H9 (cell line): ENCODE measurements at regions not wholly inside any gene's neighbourhood (a gene's known extent, or its start where the extent isn't known, plus 50 kb on each side); places are given as distances from the start of the nearest gene placed in this dataset.

Experiments
- DNase-seq: peaks from one replicate; pipeline ENCODE4 v3.0.0-alpha.2; 2017
- H2AFZ ChIP-seq: one replicate; pipeline ENCODE4 v1.6.1; 2013; ENCODE audit warnings: mild to moderate bottlenecking, low read length, control low read depth, moderate library complexity
- H2AK5ac ChIP-seq: 2 replicates; pipeline ENCODE4 v1.6.1; 2013; ENCODE audit warnings: low read length, control low read depth, mixed read lengths; ENCODE audit not compliant: insufficient read length
- H2BK120ac ChIP-seq: one replicate; pipeline ENCODE4 v1.6.1; 2013; ENCODE audit warnings: low read depth, mild to moderate bottlenecking, low read length, control low read depth, inconsistent platforms; ENCODE audit not compliant: poor library complexity, severe bottlenecking
- H2BK12ac ChIP-seq: 2 replicates; pipeline ENCODE4 v1.6.1; 2013; ENCODE audit warnings: low read length, control low read depth, mixed read lengths, low read depth; ENCODE audit not compliant: insufficient read length
- H2BK15ac ChIP-seq: 2 replicates; pipeline ENCODE4 v1.6.1; 2013; ENCODE audit warnings: low read depth, low read length, control low read depth
- H2BK20ac ChIP-seq: one replicate; pipeline ENCODE4 v1.6.1; 2013; ENCODE audit warnings: low read depth, mild to moderate bottlenecking, low read length, control low read depth, inconsistent platforms; ENCODE audit not compliant: poor library complexity, severe bottlenecking
- H2BK5ac ChIP-seq: 2 replicates; pipeline ENCODE4 v1.6.1; 2013; ENCODE audit warnings: low read length, control low read depth, mixed read lengths; ENCODE audit not compliant: insufficient read length
- H3K14ac ChIP-seq: 2 replicates; pipeline ENCODE4 v1.6.1; 2013; ENCODE audit warnings: low read length, control low read depth; ENCODE audit not compliant: insufficient read depth
- H3K18ac ChIP-seq: 2 replicates; pipeline ENCODE4 v1.6.1; 2013; ENCODE audit warnings: low read depth, mild to moderate bottlenecking, mixed read lengths, low read length, control low read depth; ENCODE audit not compliant: insufficient read length
- H3K23ac ChIP-seq: 2 replicates; pipeline ENCODE4 v1.6.1; 2013; ENCODE audit warnings: low read length, control low read depth, mixed read lengths, low read depth; ENCODE audit not compliant: insufficient read length
- H3K23me2 ChIP-seq: 2 replicates; pipeline ENCODE4 v1.6.1; 2013; ENCODE audit warnings: low read depth, mild to moderate bottlenecking, mixed read lengths, low read length, control low read depth; ENCODE audit not compliant: insufficient read length, poor library complexity, severe bottlenecking
- H3K27ac ChIP-seq: 2 replicates; pipeline ENCODE4 v1.5.1; 2013; ENCODE audit warnings: low read length, control low read depth, mixed read lengths, low read depth; ENCODE audit not compliant: insufficient read length
- H3K27me3 ChIP-seq: 2 replicates; pipeline ENCODE4 v1.6.1; 2013; ENCODE audit warnings: low read length, control low read depth, inconsistent platforms; ENCODE audit not compliant: insufficient read depth
- H3K4ac ChIP-seq: 2 replicates; pipeline ENCODE4 v1.6.1; 2013; ENCODE audit warnings: low read depth, mild to moderate bottlenecking, control low read depth, inconsistent platforms, low read length, moderate library complexity
- H3K4me1 ChIP-seq: 2 replicates; pipeline ENCODE4 v1.6.1; 2013; ENCODE audit warnings: low read length, control low read depth, inconsistent platforms; ENCODE audit not compliant: insufficient read depth
- H3K4me2 ChIP-seq: 2 replicates; pipeline ENCODE4 v1.6.1; 2013; ENCODE audit warnings: low read length, control low read depth, mixed read lengths; ENCODE audit not compliant: insufficient read length, insufficient read depth
- H3K56ac ChIP-seq: 2 replicates; pipeline ENCODE4 v1.6.1; 2013; ENCODE audit warnings: low read depth, mild to moderate bottlenecking, mixed read lengths, low read length, control low read depth; ENCODE audit not compliant: insufficient read length
- H3K79me1 ChIP-seq: 2 replicates; pipeline ENCODE4 v1.6.1; 2013; ENCODE audit warnings: low read depth, mild to moderate bottlenecking, moderate library complexity, low read length, control low read depth, inconsistent platforms; ENCODE audit not compliant: insufficient read depth, poor library complexity, severe bottlenecking
- H3K79me2 ChIP-seq: 2 replicates; pipeline ENCODE4 v1.6.1; 2013; ENCODE audit warnings: low read length, control low read depth, inconsistent platforms; ENCODE audit not compliant: insufficient read depth
- H3K9ac ChIP-seq: 2 replicates; pipeline ENCODE4 v1.6.1; 2013; ENCODE audit warnings: low read length, control low read depth, mixed read lengths; ENCODE audit not compliant: insufficient read length; ENCODE audit errors: extremely low read depth
- H3K9me3 ChIP-seq: one replicate; pipeline ENCODE4 v1.6.1; 2013; ENCODE audit warnings: low read depth, low read length, inconsistent platforms; ENCODE audit not compliant: control insufficient read depth
- H3T11ph ChIP-seq: one replicate; pipeline ENCODE4 v1.6.1; 2013; ENCODE audit warnings: mild to moderate bottlenecking, low read length, control low read depth, inconsistent platforms
- H4K20me1 ChIP-seq: one replicate; pipeline ENCODE4 v1.6.1; 2013; ENCODE audit not compliant: control insufficient read depth, insufficient read length, insufficient read depth
- H4K5ac ChIP-seq: 2 replicates; pipeline ENCODE4 v1.6.1; 2013; ENCODE audit warnings: low read depth, mild to moderate bottlenecking, mixed read lengths, low read length, control low read depth; ENCODE audit not compliant: insufficient read length
- H4K8ac ChIP-seq: replicated peaks from 2 replicates; pipeline ENCODE4 v1.6.1; 2013; ENCODE audit warnings: low read length, control low read depth, mixed read lengths, low read depth; ENCODE audit not compliant: insufficient read length
- H4K91ac ChIP-seq: 2 replicates; pipeline ENCODE4 v1.6.1; 2013; ENCODE audit warnings: low read depth, mild to moderate bottlenecking, moderate library complexity, mixed read lengths, low read length, control low read depth; ENCODE audit not compliant: insufficient read length
- H3K27ac Mint-ChIP-seq, 3 experiments: 2 replicates in 2 of 3; 3 replicates in 1 of 3; pipeline ENCODE4 v1.8.0; 2020 to 2021; ENCODE audit warnings: mixed read lengths in 3 of 3, mild to moderate bottlenecking in 1 of 3, moderate library complexity in 1 of 3
- H3K27me3 Mint-ChIP-seq: 2 replicates; pipeline ENCODE4 v1.8.0; 2021; ENCODE audit warnings: low read depth, mild to moderate bottlenecking, moderate library complexity, mixed read lengths
- H3K36me3 Mint-ChIP-seq, 3 experiments: 2 replicates in 2 of 3; 3 replicates in 1 of 3; pipeline ENCODE4 v1.8.0; 2020 to 2021; ENCODE audit warnings: low read depth in 3 of 3, mixed read lengths in 3 of 3; ENCODE audit not compliant: insufficient read depth in 1 of 3
- H3K4me1 Mint-ChIP-seq, 2 experiments: 2 replicates each; pipeline ENCODE4 v1.8.0; 2020; ENCODE audit warnings: mixed read lengths in 2 of 2
- H3K4me3 Mint-ChIP-seq, 2 experiments: 2 replicates in 1 of 2; 3 replicates in 1 of 2; pipeline ENCODE4 v1.8.0; 2020 to 2021; ENCODE audit warnings: mild to moderate bottlenecking in 2 of 2, mixed read lengths in 2 of 2, moderate library complexity in 1 of 2
- H3K9me3 Mint-ChIP-seq, 2 experiments: 2 replicates in 1 of 2; 3 replicates in 1 of 2; pipeline ENCODE4 v1.8.0; 2020; ENCODE audit warnings: mild to moderate bottlenecking in 2 of 2, mixed read lengths in 2 of 2, moderate library complexity in 1 of 2
- WGBS: extraction: QIAGEN DNeasy Blood & Tissue Kit; methylation state at CpG from one replicate; pipeline ENCODE4 v1.1.7; 2013; ENCODE audit warnings: missing lambda C conversion rate, low lambda C conversion rate, mixed read lengths; ENCODE audit not compliant: insufficient read length; ENCODE audit errors: extremely low coverage; 5-methylcytosine and 5-hydroxymethylcytosine counted together
- TF ChIP-seq, protein P1 (sequence below): fragments of 200-600 bp; sonication (generic); conservative IDR thresholded peaks from 3 replicates; pipeline ENCODE4 v1.8.0; 2021; ENCODE audit warnings: antibody characterized with exemption, mild to moderate bottlenecking

DNA sequence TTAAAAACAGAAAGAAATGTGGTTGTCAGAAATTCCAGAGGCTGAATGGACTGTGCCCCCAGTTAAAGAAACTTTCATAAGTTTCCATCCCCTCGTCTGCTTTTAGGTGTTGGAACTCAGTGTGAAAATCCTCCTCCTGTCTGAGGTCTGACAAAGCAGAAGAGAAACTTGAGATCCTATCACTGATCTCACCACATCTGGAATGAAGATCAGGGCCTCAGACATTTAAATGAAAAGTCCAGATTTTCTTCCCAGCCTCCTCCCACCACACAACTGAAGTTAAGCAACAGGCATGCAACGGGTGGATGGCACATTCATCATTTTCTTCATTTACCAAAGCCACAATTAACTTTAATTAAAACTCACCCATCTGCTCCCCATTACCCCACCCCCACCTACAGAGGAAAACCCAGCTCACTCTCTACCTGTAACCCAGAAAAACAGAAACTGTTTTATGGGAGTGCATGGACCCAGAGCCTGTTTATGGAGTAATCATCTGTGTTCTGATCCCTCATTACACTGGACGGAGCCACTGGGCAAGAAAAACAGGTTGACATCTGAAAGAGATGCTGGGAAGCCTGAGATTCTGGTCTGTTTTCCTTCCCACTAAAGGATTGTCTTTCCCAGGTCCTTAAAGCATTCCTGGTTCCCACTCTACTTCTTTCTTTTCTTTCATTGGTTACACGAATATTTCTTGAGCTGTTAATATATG is 58.1 kb upstream of the HOPX start:
- TF ChIP-seq, protein P1, sequence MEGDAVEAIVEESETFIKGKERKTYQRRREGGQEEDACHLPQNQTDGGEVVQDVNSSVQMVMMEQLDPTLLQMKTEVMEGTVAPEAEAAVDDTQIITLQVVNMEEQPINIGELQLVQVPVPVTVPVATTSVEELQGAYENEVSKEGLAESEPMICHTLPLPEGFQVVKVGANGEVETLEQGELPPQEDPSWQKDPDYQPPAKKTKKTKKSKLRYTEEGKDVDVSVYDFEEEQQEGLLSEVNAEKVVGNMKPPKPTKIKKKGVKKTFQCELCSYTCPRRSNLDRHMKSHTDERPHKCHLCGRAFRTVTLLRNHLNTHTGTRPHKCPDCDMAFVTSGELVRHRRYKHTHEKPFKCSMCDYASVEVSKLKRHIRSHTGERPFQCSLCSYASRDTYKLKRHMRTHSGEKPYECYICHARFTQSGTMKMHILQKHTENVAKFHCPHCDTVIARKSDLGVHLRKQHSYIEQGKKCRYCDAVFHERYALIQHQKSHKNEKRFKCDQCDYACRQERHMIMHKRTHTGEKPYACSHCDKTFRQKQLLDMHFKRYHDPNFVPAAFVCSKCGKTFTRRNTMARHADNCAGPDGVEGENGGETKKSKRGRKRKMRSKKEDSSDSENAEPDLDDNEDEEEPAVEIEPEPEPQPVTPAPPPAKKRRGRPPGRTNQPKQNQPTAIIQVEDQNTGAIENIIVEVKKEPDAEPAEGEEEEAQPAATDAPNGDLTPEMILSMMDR: no peak

More for the DNA sequence above, 58.1 kb upstream of the HOPX start:
- Mint-ChIP-seq H3K36me3 (peaks cover 0 to 2% (median 0%) of the 10 kb centered on the region in 3 experiments; a peak in 1 of 7 replicates), H3K9me3 (peaks cover 9 to 13% of the 10 kb centered on the region in 2 experiments; a peak in 3 of 5 replicates), H3K4me1 (no peaks in the 10 kb centered on the region), H3K4me3 (no peak overlapping the region), H3K27me3 (peaks cover 15% of the 10 kb centered on the region), H3K27ac (no peak overlapping the region)
- Histone ChIP-seq H2BK20ac (no peak overlapping the region), H2BK120ac (no peak overlapping the region), H2AFZ (no peak overlapping the region), H3T11ph (no peak overlapping the region), H2BK12ac (no peak overlapping the region), H3K18ac (no peak overlapping the region), H3K4me2 (no peak overlapping the region), H3K4ac (no peak overlapping the region), H4K91ac (no peak overlapping the region), H3K23ac (no peak overlapping the region), H4K8ac (no peak overlapping the region), H3K27ac (no peak overlapping the region), H3K56ac (no peak overlapping the region), H2AK5ac (no peak overlapping the region), H3K4me1 (no peaks in the 10 kb centered on the region), H3K79me2 (no peaks in the 10 kb centered on the region), H2BK5ac (no peak overlapping the region), H3K9ac (no peak overlapping the region), H3K79me1 (no peaks in the 10 kb centered on the region), H2BK15ac (no peak overlapping the region), H4K5ac (no peak overlapping the region), H3K27me3 (no peaks in the 10 kb centered on the region), H3K9me3 (no peaks in the 10 kb centered on the region), H4K20me1 (no peaks in the 10 kb centered on the region), H3K14ac (no peak overlapping the region), H3K23me2 (no peaks in the 10 kb centered on the region)
- no peak for DNase-seq
- WGBS: no CpG with 5 or more reads among the region's 4 CpGs
